Testis (tissue), 2 donors: ENCODE measurements at regions not wholly inside any gene's neighbourhood (a gene's known extent, or its start where the extent isn't known, plus 50 kb on each side); places are given as distances from the start of the nearest gene placed in this dataset.

ENCODE experiments used
- POLR2A ChIP-seq: fragments of 450-650 bp; IDR thresholded peaks from one replicate; pipeline ENCODE4 v1.6.1; 2017; ENCODE audit warnings: antibody characterized with exemption, mild to moderate bottlenecking, moderate library complexity
- TF ChIP-seq, protein P1 (sequence below), 3 experiments: fragments of 450-650 bp in 2 of 3; fragments of 200-600 bp in 1 of 3; sonication (generic) in 1 of 3; IDR thresholded peaks; one replicate each; pipeline ENCODE4 v1.5.1; 2016 to 2019; ENCODE audit warnings: antibody characterized with exemption in 3 of 3, mild to moderate bottlenecking in 2 of 3, moderate library complexity in 1 of 3

DNA sequence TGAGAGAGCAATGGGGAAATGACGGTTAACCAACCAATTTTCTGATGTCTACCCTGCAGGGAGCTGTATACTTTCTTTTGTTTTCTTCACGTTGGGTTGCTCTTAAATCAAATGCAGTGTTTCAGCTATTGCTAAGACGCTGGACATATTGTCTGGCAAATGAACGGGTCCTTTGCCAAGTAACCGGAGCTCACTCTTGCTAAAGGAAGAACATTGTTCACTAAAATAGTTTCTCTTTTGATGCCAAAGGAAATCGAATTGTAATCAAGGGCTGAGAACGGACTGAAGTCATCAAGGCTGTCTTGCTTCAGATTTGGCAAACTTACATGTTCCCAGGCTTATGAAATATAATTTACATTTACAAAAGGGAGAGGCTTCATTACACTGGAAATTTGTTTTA is 142.3 kb upstream of the ARGLU1 start:
- TF ChIP-seq, protein P1, sequence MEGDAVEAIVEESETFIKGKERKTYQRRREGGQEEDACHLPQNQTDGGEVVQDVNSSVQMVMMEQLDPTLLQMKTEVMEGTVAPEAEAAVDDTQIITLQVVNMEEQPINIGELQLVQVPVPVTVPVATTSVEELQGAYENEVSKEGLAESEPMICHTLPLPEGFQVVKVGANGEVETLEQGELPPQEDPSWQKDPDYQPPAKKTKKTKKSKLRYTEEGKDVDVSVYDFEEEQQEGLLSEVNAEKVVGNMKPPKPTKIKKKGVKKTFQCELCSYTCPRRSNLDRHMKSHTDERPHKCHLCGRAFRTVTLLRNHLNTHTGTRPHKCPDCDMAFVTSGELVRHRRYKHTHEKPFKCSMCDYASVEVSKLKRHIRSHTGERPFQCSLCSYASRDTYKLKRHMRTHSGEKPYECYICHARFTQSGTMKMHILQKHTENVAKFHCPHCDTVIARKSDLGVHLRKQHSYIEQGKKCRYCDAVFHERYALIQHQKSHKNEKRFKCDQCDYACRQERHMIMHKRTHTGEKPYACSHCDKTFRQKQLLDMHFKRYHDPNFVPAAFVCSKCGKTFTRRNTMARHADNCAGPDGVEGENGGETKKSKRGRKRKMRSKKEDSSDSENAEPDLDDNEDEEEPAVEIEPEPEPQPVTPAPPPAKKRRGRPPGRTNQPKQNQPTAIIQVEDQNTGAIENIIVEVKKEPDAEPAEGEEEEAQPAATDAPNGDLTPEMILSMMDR (IDR thresholded peaks at IDR 0.05), result no peak
- no peak for TF ChIP-seq POLR2A
